ENCODE measurements at regions not wholly inside any gene's neighbourhood (a gene's known extent, or its start where the extent isn't known, plus 50 kb on each side); places are given as distances from the start of the nearest gene placed in this dataset.

DNA sequence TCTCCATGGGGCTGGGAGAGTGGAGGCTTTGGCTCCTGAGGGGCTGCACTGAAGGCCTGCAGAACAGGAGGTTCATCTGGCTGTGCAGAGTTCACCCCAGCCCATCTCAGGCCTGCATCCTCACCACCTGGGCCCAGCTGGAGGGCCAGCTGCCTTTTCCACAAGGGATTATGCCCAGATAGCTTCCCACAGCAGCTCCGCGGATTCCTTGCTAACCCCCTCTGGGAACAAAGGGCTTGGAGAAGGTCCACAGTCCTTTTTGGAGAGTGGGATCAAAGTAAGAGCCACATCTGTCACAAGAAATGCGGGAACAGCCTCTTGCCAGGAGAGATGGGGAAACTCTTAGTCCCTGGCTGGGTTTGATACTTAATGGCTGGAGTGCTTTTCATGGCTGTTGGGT lies 164.7 kb upstream of the RGMA start:
- Histone ChIP-seq H4K20me1 (ENCODE audit: insufficient read depth, poor library complexity, severe bottlenecking) (no peaks in the 10 kb centered on the region), H3K9me2 (replicated peaks; ENCODE audit: insufficient read depth) (no peaks in the 10 kb centered on the region), H3K27ac (no peak overlapping the region), H3K9me3 (ENCODE audit: low read depth) (no peaks in the 10 kb centered on the region), H3K4me1 (ENCODE audit: insufficient read depth) (no peaks in the 10 kb centered on the region), H3K27me3 (no peaks in the 10 kb centered on the region), H3K79me2 (no peaks in the 10 kb centered on the region), H2AFZ (no peak overlapping the region), H3K36me3 (replicated peaks; ENCODE audit: insufficient read depth, low read depth) (no peaks in the 10 kb centered on the region), H3K4me2 (no peak overlapping the region), H3K4me3 (no peak overlapping the region)
- WGBS (ENCODE audit: low lambda C conversion rate, missing lambda C conversion rate) = 81% methylated on average over 3 of the region's 3 CpGs
- TF ChIP-seq EZH2phosphoT487 (IDR thresholded peaks at IDR 0.05; ENCODE audit: low read depth, severe bottlenecking, unreplicated experiment) (no peak), EZH2 (IDR thresholded peaks at IDR 0.05; ENCODE audit: borderline replicate concordance) (no peak)
- TF ChIP-seq, protein P1, sequence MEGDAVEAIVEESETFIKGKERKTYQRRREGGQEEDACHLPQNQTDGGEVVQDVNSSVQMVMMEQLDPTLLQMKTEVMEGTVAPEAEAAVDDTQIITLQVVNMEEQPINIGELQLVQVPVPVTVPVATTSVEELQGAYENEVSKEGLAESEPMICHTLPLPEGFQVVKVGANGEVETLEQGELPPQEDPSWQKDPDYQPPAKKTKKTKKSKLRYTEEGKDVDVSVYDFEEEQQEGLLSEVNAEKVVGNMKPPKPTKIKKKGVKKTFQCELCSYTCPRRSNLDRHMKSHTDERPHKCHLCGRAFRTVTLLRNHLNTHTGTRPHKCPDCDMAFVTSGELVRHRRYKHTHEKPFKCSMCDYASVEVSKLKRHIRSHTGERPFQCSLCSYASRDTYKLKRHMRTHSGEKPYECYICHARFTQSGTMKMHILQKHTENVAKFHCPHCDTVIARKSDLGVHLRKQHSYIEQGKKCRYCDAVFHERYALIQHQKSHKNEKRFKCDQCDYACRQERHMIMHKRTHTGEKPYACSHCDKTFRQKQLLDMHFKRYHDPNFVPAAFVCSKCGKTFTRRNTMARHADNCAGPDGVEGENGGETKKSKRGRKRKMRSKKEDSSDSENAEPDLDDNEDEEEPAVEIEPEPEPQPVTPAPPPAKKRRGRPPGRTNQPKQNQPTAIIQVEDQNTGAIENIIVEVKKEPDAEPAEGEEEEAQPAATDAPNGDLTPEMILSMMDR (IDR thresholded peaks at IDR 0.05; ENCODE audit: poor library complexity) = no peak
- no peak for DNase-seq (ENCODE audit: low spot score)

- H4K20me1 ChIP-seq (ENCODE audit: insufficient read depth, poor library complexity, severe bottlenecking) = no peaks in the 10 kb centered on the region
- H3K4me3 ChIP-seq = no peak overlapping the region
- no peaks in the 10 kb centered on the region for H3K36me3 ChIP-seq (replicated peaks; ENCODE audit: insufficient read depth, low read depth)
- H3K4me2 ChIP-seq = no peak overlapping the region
- no peak overlapping the region for H3K27ac ChIP-seq
- TF ChIP-seq EZH2phosphoT487 (IDR thresholded peaks at IDR 0.05; ENCODE audit: low read depth, severe bottlenecking, unreplicated experiment) = no peak
- TF ChIP-seq, protein P1 (IDR thresholded peaks at IDR 0.05; ENCODE audit: poor library complexity) = no peak
- TF ChIP-seq EZH2 (IDR thresholded peaks at IDR 0.05; ENCODE audit: borderline replicate concordance) = no peak
- H3K9me3 ChIP-seq (ENCODE audit: low read depth) = no peaks in the 10 kb centered on the region
- no peaks in the 10 kb centered on the region for H3K27me3 ChIP-seq
- no peaks in the 10 kb centered on the region for H3K79me2 ChIP-seq
- WGBS (ENCODE audit: low lambda C conversion rate, missing lambda C conversion rate) = 95% methylated on average over 2 of the region's 2 CpGs
- DNase-seq (ENCODE audit: low spot score) = no peak
- no peaks in the 10 kb centered on the region for H3K9me2 ChIP-seq (replicated peaks; ENCODE audit: insufficient read depth)
- no peaks in the 10 kb centered on the region for H3K4me1 ChIP-seq (ENCODE audit: insufficient read depth)
- no peak overlapping the region for H2AFZ ChIP-seq
Observed at GRCh38 chr15:93252780-93253179, 163.8 kb upstream of the RGMA start.

DNA sequence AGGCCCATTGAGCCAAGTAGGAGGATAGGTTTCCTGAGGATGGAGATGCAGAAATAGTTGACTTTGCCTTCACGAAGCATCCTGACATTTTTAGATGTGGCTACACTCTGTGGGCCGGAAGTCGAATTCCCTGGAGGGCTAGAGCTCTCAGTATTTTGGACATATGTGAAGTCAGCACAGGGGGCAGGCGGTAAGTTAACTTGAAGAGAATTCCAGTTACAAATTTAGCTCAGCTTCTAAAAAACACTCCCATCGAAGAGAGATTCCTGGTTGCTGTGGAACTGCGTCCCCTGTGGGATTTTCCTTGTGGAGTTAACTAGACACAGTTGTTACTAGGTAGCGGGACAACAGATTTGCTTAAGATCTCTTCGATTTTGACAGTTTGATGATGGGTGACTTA lies 161.9 kb upstream of the RGMA start:
- no peaks in the 10 kb centered on the region for H3K9me3 ChIP-seq (ENCODE audit: low read depth)
- H3K27me3 ChIP-seq = no peaks in the 10 kb centered on the region
- no peak for TF ChIP-seq EZH2phosphoT487 (IDR thresholded peaks at IDR 0.05; ENCODE audit: low read depth, severe bottlenecking, unreplicated experiment)
- no peak for TF ChIP-seq EZH2 (IDR thresholded peaks at IDR 0.05; ENCODE audit: borderline replicate concordance)
- TF ChIP-seq, protein P1 (IDR thresholded peaks at IDR 0.05; ENCODE audit: poor library complexity) = no peak
- no peak overlapping the region for H3K4me3 ChIP-seq
- H3K4me2 ChIP-seq = no peak overlapping the region
- H2AFZ ChIP-seq = no peak overlapping the region
- no peaks in the 10 kb centered on the region for H4K20me1 ChIP-seq (ENCODE audit: insufficient read depth, poor library complexity, severe bottlenecking)
- no peak overlapping the region for H3K27ac ChIP-seq
- H3K4me1 ChIP-seq (ENCODE audit: insufficient read depth) = no peaks in the 10 kb centered on the region
- 79% methylated on average over 8 of the region's 8 CpGs for WGBS (ENCODE audit: low lambda C conversion rate, missing lambda C conversion rate)
- H3K36me3 ChIP-seq (replicated peaks; ENCODE audit: insufficient read depth, low read depth) = no peaks in the 10 kb centered on the region
- H3K9me2 ChIP-seq (replicated peaks; ENCODE audit: insufficient read depth) = no peaks in the 10 kb centered on the region
- H3K79me2 ChIP-seq = no peaks in the 10 kb centered on the region
- DNase-seq (ENCODE audit: low spot score) = no peak

DNA sequence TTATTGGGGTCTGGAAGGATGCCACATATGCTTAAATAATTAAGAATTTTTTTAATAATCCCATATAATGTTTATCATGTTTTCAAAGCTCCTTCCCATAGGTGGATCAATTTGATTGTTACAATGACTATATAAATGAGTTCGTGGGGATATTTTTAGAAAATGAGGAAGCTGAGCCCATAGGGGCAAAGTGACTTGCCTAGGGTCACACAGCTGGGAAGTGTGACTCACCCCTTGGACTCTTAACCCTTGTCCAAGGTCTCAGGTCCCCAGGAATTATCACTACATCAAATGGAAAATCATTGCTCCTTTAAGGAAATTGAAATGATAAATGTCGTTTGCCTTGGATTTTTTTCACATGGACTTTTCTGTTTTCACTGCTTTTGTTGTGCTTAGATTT lies 161.2 kb upstream of the RGMA start:
- Histone ChIP-seq H3K27me3 (no peaks in the 10 kb centered on the region), H3K4me2 (no peak overlapping the region), H3K9me2 (replicated peaks; ENCODE audit: insufficient read depth) (no peaks in the 10 kb centered on the region), H3K36me3 (replicated peaks; ENCODE audit: insufficient read depth, low read depth) (no peaks in the 10 kb centered on the region), H3K79me2 (no peaks in the 10 kb centered on the region), H3K27ac (no peak overlapping the region), H3K4me3 (no peak overlapping the region), H4K20me1 (ENCODE audit: insufficient read depth, poor library complexity, severe bottlenecking) (no peaks in the 10 kb centered on the region), H3K4me1 (ENCODE audit: insufficient read depth) (no peaks in the 10 kb centered on the region), H3K9me3 (ENCODE audit: low read depth) (no peaks in the 10 kb centered on the region), H2AFZ (no peak overlapping the region)
- WGBS (ENCODE audit: low lambda C conversion rate, missing lambda C conversion rate) = 85% methylated on average over 2 of the region's 2 CpGs
- TF ChIP-seq, protein P1 (IDR thresholded peaks at IDR 0.05; ENCODE audit: poor library complexity) = no peak
- TF ChIP-seq EZH2 (IDR thresholded peaks at IDR 0.05; ENCODE audit: borderline replicate concordance) = no peak
- TF ChIP-seq EZH2phosphoT487 (IDR thresholded peaks at IDR 0.05; ENCODE audit: low read depth, severe bottlenecking, unreplicated experiment) = no peak
- no peak for DNase-seq (ENCODE audit: low spot score)

Measured in hepatocyte (in vitro differentiated cells).